DOHH2 (cell line): ENCODE measurements at regions not wholly inside any gene's neighbourhood (a gene's known extent, or its start where the extent isn't known, plus 50 kb on each side); places are given as distances from the start of the nearest gene placed in this dataset.

Experiments used
- H3F3A ChIP-seq: fragments of 200-600 bp; sonication (generic), shearing (Covaris generic); 2 replicates; pipeline ENCODE4 v1.6.0; 2016; ENCODE audit warnings: antibody characterized with exemption, mild to moderate bottlenecking; ENCODE audit not compliant: control insufficient read depth, insufficient read depth
- H3K27ac ChIP-seq: fragments of 200-600 bp; sonication (generic); 2 replicates; pipeline ENCODE4 v1.5.1; 2014; ENCODE audit warnings: low read depth, mild to moderate bottlenecking, low read length, moderate library complexity
- H3K27me3 ChIP-seq: fragments of 200-600 bp; sonication (generic); 2 replicates; pipeline ENCODE4 v1.6.1; 2014; ENCODE audit warnings: mild to moderate bottlenecking, low read length, mixed read lengths; ENCODE audit not compliant: control insufficient read depth
- H3K36me3 ChIP-seq: fragments of 200-600 bp; sonication (generic); 2 replicates; pipeline ENCODE4 v1.6.1; 2014; ENCODE audit warnings: mild to moderate bottlenecking, low read length, moderate library complexity, mixed read lengths; ENCODE audit not compliant: control insufficient read depth
- H3K4me1 ChIP-seq: fragments of 200-600 bp; sonication (generic); 2 replicates; pipeline ENCODE4 v1.6.1; 2014; ENCODE audit warnings: mild to moderate bottlenecking, low read length, mixed read lengths; ENCODE audit not compliant: control insufficient read depth
- H3K4me2 ChIP-seq: fragments of 200-600 bp; sonication (generic); 2 replicates; pipeline ENCODE4 v1.6.0; 2014; ENCODE audit warnings: mild to moderate bottlenecking, low read length, moderate library complexity
- H3K4me3 ChIP-seq: fragments of 200-600 bp; sonication (generic); 2 replicates; pipeline ENCODE4 v1.5.1; 2014; ENCODE audit warnings: mild to moderate bottlenecking, low read length, mixed read lengths
- H3K79me2 ChIP-seq: fragments of 200-600 bp; sonication (generic); 2 replicates; pipeline ENCODE4 v1.6.1; 2014; ENCODE audit warnings: mild to moderate bottlenecking, low read length, mixed read lengths; ENCODE audit not compliant: control insufficient read depth
- H3K9me2 ChIP-seq: fragments of 200-600 bp; sonication (generic); replicated peaks from 2 replicates; pipeline ENCODE4 v1.6.1; 2014; ENCODE audit warnings: mild to moderate bottlenecking, low read length, mixed read lengths; ENCODE audit not compliant: control insufficient read depth
- H3K9me3 ChIP-seq: fragments of 200-600 bp; sonication (generic); 2 replicates; pipeline ENCODE4 v1.6.1; 2014; ENCODE audit warnings: antibody characterized with exemption, low read length, mixed read lengths; ENCODE audit not compliant: control insufficient read depth, insufficient read depth
- H4K20me1 ChIP-seq: fragments of 200-600 bp; sonication (generic); 2 replicates; pipeline ENCODE4 v1.6.0; 2014; ENCODE audit warnings: low read depth, mild to moderate bottlenecking, antibody characterized with exemption, low read length, moderate library complexity; ENCODE audit not compliant: control insufficient read depth, insufficient read depth
- CTCF ChIP-seq: fragments of 200-600 bp; sonication (generic); IDR thresholded peaks from one replicate; pipeline ENCODE4 v1.5.1; 2014; ENCODE audit warnings: antibody characterized with exemption, mild to moderate bottlenecking, low read depth, low read length; ENCODE audit not compliant: poor library complexity, severe bottlenecking
- EZH2phosphoT487 ChIP-seq: fragments of 200-600 bp; sonication (generic); IDR thresholded peaks from 2 replicates; pipeline ENCODE4 v1.6.1; 2017; ENCODE audit warnings: borderline replicate concordance, mild to moderate bottlenecking, antibody characterized with exemption, low read length, moderate library complexity, mixed read lengths

- Histone ChIP-seq H3K27me3 (no peaks in the 10 kb centered on the region), H3K9me3 (no peaks in the 10 kb centered on the region; the same call in 1 of the 2 replicates), H3K27ac (no peak overlapping the region), H3K36me3 (no peaks in the 10 kb centered on the region), H3F3A (no peaks in the 10 kb centered on the region), H4K20me1 (no peaks in the 10 kb centered on the region), H3K4me3 (no peak overlapping the region), H3K79me2 (no peaks in the 10 kb centered on the region), H3K4me1 (no peaks in the 10 kb centered on the region), H3K4me2 (no peak overlapping the region), H3K9me2 (no peaks in the 10 kb centered on the region)
- TF ChIP-seq EZH2phosphoT487 (no peak), CTCF (no peak)
These were observed 404.2 kb upstream of the SGCG start for GRCh38 chr13:22776394-22777186.

GRCh38 chr13:22777207-22777606 lies 403.6 kb upstream of the SGCG start:
- H3F3A ChIP-seq: no peaks in the 10 kb centered on the region
- H3K4me3 ChIP-seq: no peak overlapping the region
- H3K4me1 ChIP-seq: no peaks in the 10 kb centered on the region
- H4K20me1 ChIP-seq: no peaks in the 10 kb centered on the region
- H3K27me3 ChIP-seq: no peaks in the 10 kb centered on the region
- H3K9me3 ChIP-seq: no peaks in the 10 kb centered on the region; the same call in 1 of the 2 replicates
- H3K79me2 ChIP-seq: no peaks in the 10 kb centered on the region
- no peaks in the 10 kb centered on the region for H3K36me3 ChIP-seq
- no peak overlapping the region for H3K4me2 ChIP-seq
- H3K9me2 ChIP-seq: no peaks in the 10 kb centered on the region
- TF ChIP-seq EZH2phosphoT487 (no peak), CTCF (no peak)
- H3K27ac ChIP-seq: no peak overlapping the region

DNA sequence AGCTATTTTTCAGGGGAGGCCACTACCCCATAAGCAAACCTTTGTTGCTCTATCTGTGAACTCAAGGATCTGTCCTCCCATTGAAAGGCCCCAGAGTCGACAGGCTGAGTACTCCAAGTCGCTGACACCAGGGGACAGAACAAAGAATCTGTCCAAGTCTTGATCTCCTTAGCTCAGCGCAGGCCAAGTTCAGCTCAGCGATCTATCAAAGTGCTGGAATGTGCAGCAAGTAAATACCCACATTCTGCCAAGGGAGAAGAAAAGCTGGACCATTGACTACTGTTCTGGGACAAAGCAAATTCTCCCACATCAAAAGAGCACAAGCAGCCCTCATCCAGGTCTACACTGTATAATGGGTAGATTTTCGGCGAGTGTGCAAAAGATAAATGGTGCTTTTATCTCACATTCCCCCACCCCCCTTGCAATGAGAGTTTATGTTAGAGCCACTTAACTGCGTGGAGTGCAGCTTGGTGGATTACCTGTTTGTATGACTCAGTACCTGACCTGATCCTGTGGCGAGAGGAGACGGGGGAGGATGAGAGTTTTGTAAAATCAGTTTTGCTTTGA lies 391.7 kb upstream of the SGCG start:
- TF ChIP-seq CTCF (no peak), EZH2phosphoT487 (no peak)
- Histone ChIP-seq H3F3A (no peaks in the 10 kb centered on the region), H3K27me3 (no peaks in the 10 kb centered on the region), H3K79me2 (no peaks in the 10 kb centered on the region), H3K4me2 (no peak overlapping the region), H3K36me3 (no peaks in the 10 kb centered on the region), H3K9me3 (no peaks in the 10 kb centered on the region), H3K27ac (no peak overlapping the region), H3K4me1 (no peaks in the 10 kb centered on the region), H3K9me2 (no peaks in the 10 kb centered on the region), H3K4me3 (no peak overlapping the region), H4K20me1 (no peaks in the 10 kb centered on the region)
